ENCODE measurements at regions not wholly inside any gene's neighbourhood (a gene's known extent, or its start where the extent isn't known, plus 50 kb on each side); places are given as distances from the start of the nearest gene placed in this dataset.

DNA sequence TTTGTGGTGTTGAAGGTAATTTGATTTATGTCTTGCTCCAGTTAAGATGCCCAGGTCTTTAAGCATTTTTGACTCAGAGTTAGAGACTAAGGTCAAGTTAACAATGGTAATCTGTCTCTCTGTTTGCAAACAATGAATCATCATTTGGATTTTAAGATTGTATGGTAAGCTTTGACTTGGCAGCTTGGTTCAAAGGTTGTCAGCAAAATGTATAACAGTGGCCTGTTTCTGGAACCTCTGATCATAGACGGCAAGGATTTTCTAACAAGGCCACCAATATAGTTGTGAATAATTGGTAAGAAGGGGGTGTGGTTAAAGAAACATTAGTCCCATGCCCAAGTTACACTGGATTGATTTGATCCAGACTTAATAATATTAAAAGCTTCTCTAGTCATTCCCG lies 775.2 kb upstream of the GOLIM4 start:
- TF ChIP-seq EZH2 (IDR thresholded peaks at IDR 0.05) (no peak), FOXP2 (optimal IDR thresholded peaks at IDR 0.05; ENCODE audit: control extremely low read depth, extremely low read length, insufficient read depth) (no peak), POLR2AphosphoS5 (IDR thresholded peaks at IDR 0.05; ENCODE audit: borderline replicate concordance, low read depth, low read length) (no peak)
